Panc1 (cell line): ENCODE measurements at regions not wholly inside any gene's neighbourhood (a gene's known extent, or its start where the extent isn't known, plus 50 kb on each side); places are given as distances from the start of the nearest gene placed in this dataset.

Experiments
- CTCF ChIP-seq: fragments of 450-650 bp; IDR thresholded peaks from 2 replicates; pipeline ENCODE4 v1.5.1; 2017; ENCODE audit warnings: mild to moderate bottlenecking
- POLR2AphosphoS5 ChIP-seq: IDR thresholded peaks from 2 replicates; pipeline ENCODE4 v1.6.1; 2012; ENCODE audit warnings: mild to moderate bottlenecking, low read depth, low read length, moderate library complexity
- REST ChIP-seq, 2 experiments: IDR thresholded peaks; 2 replicates each; pipeline ENCODE4 v1.6.1; 2011 to 2012; ENCODE audit warnings: low read depth in 2 of 2, control low read depth in 1 of 2, low read length in 1 of 2, mild to moderate bottlenecking in 1 of 2, moderate library complexity in 1 of 2; ENCODE audit not compliant: insufficient read depth in 1 of 2
- SIN3A ChIP-seq: IDR thresholded peaks from 2 replicates; pipeline ENCODE4 v1.6.1; 2012; ENCODE audit warnings: low read depth, mild to moderate bottlenecking, low read length, moderate library complexity, borderline replicate concordance; ENCODE audit not compliant: insufficient read depth
- TCF7L2 ChIP-seq: IDR thresholded peaks from 2 replicates; pipeline ENCODE4 v1.6.1; 2011; ENCODE audit warnings: mild to moderate bottlenecking, low read depth, low read length, inconsistent platforms

- TF ChIP-seq REST (IDR thresholded peaks at IDR 0.05; ENCODE audit: insufficient read depth in 1 of 2, low read depth in 2 of 2, low read length in 1 of 2), result no peak
- no peak for TF ChIP-seq CTCF
- no peak for TF ChIP-seq TCF7L2
- TF ChIP-seq POLR2AphosphoS5, result no peak
- no peak for TF ChIP-seq SIN3A
Observed at GRCh38 chr13:64371461-64371860, 2858.7 kb downstream of the PCDH9 start.
